22Rv1 (cell line): ENCODE measurements at regions not wholly inside any gene's neighbourhood (a gene's known extent, or its start where the extent isn't known, plus 50 kb on each side); places are given as distances from the start of the nearest gene placed in this dataset.

Experiments used
- ZFX ChIP-seq: fragments of 450-650 bp; IDR thresholded peaks from 2 replicates; pipeline ENCODE4 v1.6.1; 2017; ENCODE audit warnings: antibody characterized with exemption, borderline replicate concordance
- TF ChIP-seq, protein P1 (sequence below): fragments of 450-650 bp; IDR thresholded peaks from 2 replicates; pipeline ENCODE4 v1.5.1; 2017; ENCODE audit warnings: mild to moderate bottlenecking

- TF ChIP-seq, protein P1, sequence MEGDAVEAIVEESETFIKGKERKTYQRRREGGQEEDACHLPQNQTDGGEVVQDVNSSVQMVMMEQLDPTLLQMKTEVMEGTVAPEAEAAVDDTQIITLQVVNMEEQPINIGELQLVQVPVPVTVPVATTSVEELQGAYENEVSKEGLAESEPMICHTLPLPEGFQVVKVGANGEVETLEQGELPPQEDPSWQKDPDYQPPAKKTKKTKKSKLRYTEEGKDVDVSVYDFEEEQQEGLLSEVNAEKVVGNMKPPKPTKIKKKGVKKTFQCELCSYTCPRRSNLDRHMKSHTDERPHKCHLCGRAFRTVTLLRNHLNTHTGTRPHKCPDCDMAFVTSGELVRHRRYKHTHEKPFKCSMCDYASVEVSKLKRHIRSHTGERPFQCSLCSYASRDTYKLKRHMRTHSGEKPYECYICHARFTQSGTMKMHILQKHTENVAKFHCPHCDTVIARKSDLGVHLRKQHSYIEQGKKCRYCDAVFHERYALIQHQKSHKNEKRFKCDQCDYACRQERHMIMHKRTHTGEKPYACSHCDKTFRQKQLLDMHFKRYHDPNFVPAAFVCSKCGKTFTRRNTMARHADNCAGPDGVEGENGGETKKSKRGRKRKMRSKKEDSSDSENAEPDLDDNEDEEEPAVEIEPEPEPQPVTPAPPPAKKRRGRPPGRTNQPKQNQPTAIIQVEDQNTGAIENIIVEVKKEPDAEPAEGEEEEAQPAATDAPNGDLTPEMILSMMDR: no peak
- TF ChIP-seq ZFX: no peak
Observed at GRCh38 chr12:85644508-85644907, 191.7 kb downstream of the RASSF9 start.
